Erythroblast (primary cell): ENCODE measurements at regions not wholly inside any gene's neighbourhood (a gene's known extent, or its start where the extent isn't known, plus 50 kb on each side); places are given as distances from the start of the nearest gene placed in this dataset.

Experiments
- GATA1 ChIP-seq: IDR thresholded peaks from 2 replicates; pipeline ENCODE4 v1.6.1; 2011; ENCODE audit warnings: low read depth, mild to moderate bottlenecking, control low read depth, low read length, moderate library complexity
- POLR2A ChIP-seq: IDR thresholded peaks from 2 replicates; pipeline ENCODE4 v1.6.1; 2011; ENCODE audit warnings: mild to moderate bottlenecking, low read length

GRCh38 chr6:91719414-91719813, 1132.5 kb upstream of the MAP3K7 start:
- TF ChIP-seq POLR2A (no peak), GATA1 (no peak)
